Ishikawa (cell line): ENCODE measurements at regions not wholly inside any gene's neighbourhood (a gene's known extent, or its start where the extent isn't known, plus 50 kb on each side); places are given as distances from the start of the nearest gene placed in this dataset.

Experiments
- CEBPB ChIP-seq: IDR thresholded peaks from 2 replicates; pipeline ENCODE4 v1.6.1; 2012
- CREB1 ChIP-seq: IDR thresholded peaks from 2 replicates; pipeline ENCODE4 v1.6.1; 2012; ENCODE audit warnings: low read depth
- EGR1 ChIP-seq: IDR thresholded peaks from 2 replicates; pipeline ENCODE4 v1.6.1; 2012
- EP300 ChIP-seq: IDR thresholded peaks from 2 replicates; pipeline ENCODE4 v1.6.1; 2012; ENCODE audit warnings: borderline replicate concordance
- FOXM1 ChIP-seq: IDR thresholded peaks from 2 replicates; pipeline ENCODE4 v1.6.1; 2012; ENCODE audit warnings: low read depth, borderline replicate concordance
- MAX ChIP-seq: IDR thresholded peaks from 2 replicates; pipeline ENCODE4 v1.6.1; 2012
- NFIC ChIP-seq: IDR thresholded peaks from 2 replicates; pipeline ENCODE4 v1.6.1; 2012
- RAD21 ChIP-seq: IDR thresholded peaks from 2 replicates; pipeline ENCODE4 v1.6.1; 2012; ENCODE audit warnings: low read depth
- REST ChIP-seq: IDR thresholded peaks from 2 replicates; pipeline ENCODE4 v1.6.1; 2012; ENCODE audit warnings: low read depth, mild to moderate bottlenecking
- TAF1 ChIP-seq: IDR thresholded peaks from 2 replicates; pipeline ENCODE4 v1.6.1; 2012; ENCODE audit warnings: low read depth, mild to moderate bottlenecking
- TCF12 ChIP-seq: IDR thresholded peaks from 2 replicates; pipeline ENCODE4 v1.6.1; 2012; ENCODE audit warnings: low read depth
- TEAD4 ChIP-seq: IDR thresholded peaks from 2 replicates; pipeline ENCODE4 v1.6.1; 2012
- USF1 ChIP-seq: IDR thresholded peaks from 2 replicates; pipeline ENCODE4 v1.6.1; 2012
- YY1 ChIP-seq: IDR thresholded peaks from 2 replicates; pipeline ENCODE4 v1.6.1; 2012; ENCODE audit warnings: low read depth
- ZBTB7A ChIP-seq: IDR thresholded peaks from 2 replicates; pipeline ENCODE4 v1.6.1; 2012; ENCODE audit warnings: low read depth

- TF ChIP-seq EP300: no peak
- no peak for TF ChIP-seq FOXM1
- no peak for TF ChIP-seq NFIC
- TF ChIP-seq REST: no peak
- TF ChIP-seq TEAD4: no peak
- TF ChIP-seq TAF1: no peak
- TF ChIP-seq USF1: no peak
- no peak for TF ChIP-seq YY1
- no peak for TF ChIP-seq TCF12
- no peak for TF ChIP-seq ZBTB7A
- no peak for TF ChIP-seq CEBPB
- TF ChIP-seq RAD21: no peak
- TF ChIP-seq EGR1: no peak
Measured at GRCh38 chrX:5775846-5776430, 452.7 kb downstream of the NLGN4X start.

GRCh38 chrX:5774446-5774845 is 454.2 kb downstream of the NLGN4X start:
- TF ChIP-seq RAD21: no peak
- no peak for TF ChIP-seq USF1
- no peak for TF ChIP-seq FOXM1
- no peak for TF ChIP-seq TAF1
- no peak for TF ChIP-seq CEBPB
- no peak for TF ChIP-seq ZBTB7A
- no peak for TF ChIP-seq EP300
- no peak for TF ChIP-seq YY1
- TF ChIP-seq TCF12: no peak
- no peak for TF ChIP-seq NFIC
- TF ChIP-seq CREB1: no peak
- no peak for TF ChIP-seq MAX
- no peak for TF ChIP-seq REST
- TF ChIP-seq TEAD4: no peak
- TF ChIP-seq EGR1: no peak

- TF ChIP-seq NFIC (no peak), CREB1 (no peak), TCF12 (no peak), CEBPB (no peak), ZBTB7A (no peak), USF1 (no peak), FOXM1 (no peak), EP300 (no peak), EGR1 (no peak), REST (no peak), YY1 (no peak), TEAD4 (no peak), RAD21 (no peak), TAF1 (no peak), MAX (no peak)
Measured at GRCh38 chrX:5771441-5771840, 457.2 kb downstream of the NLGN4X start.

- no peak for TF ChIP-seq MAX
- no peak for TF ChIP-seq NFIC
- TF ChIP-seq USF1: no peak
- TF ChIP-seq REST: no peak
- no peak for TF ChIP-seq RAD21
- TF ChIP-seq ZBTB7A: no peak
- no peak for TF ChIP-seq EGR1
- TF ChIP-seq CREB1: no peak
- no peak for TF ChIP-seq EP300
- TF ChIP-seq TCF12: no peak
- no peak for TF ChIP-seq YY1
- no peak for TF ChIP-seq CEBPB
- TF ChIP-seq FOXM1: no peak
- no peak for TF ChIP-seq TEAD4
- no peak for TF ChIP-seq TAF1
Measured at GRCh38 chrX:5756616-5757015, 472.1 kb downstream of the NLGN4X start.
